ENCODE measurements at regions not wholly inside any gene's neighbourhood (a gene's known extent, or its start where the extent isn't known, plus 50 kb on each side); places are given as distances from the start of the nearest gene placed in this dataset.

DNA sequence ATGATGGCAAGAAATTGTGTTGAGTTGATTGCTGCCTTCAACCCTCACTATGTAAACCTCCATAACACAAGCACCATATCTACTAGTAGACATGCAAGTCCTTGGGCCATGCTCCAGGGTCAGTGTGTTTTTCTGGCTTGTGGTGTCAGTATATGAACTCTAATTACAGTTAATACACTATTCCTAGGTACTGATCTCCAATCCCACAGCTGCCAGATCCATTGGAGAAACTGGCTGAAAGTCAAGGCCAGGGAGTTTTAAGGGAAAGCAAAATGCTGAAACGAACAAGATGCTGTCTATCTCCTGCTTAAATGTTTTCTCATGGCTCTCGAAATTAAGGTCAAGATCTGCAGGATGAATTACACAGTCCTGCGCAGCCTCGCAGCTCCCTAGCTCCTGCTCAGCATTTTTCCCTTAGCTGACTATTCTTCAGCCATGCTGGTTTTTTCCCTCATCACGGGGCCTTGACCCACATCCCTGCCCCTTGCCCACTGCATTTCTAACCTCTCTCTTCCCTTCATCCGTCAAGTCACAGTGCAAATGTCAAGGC lies 425.0 kb upstream of the ADAMTS9 start:
- no peak overlapping the region for H3K27ac ChIP-seq (ENCODE audit: low read depth, low read length)
- ChIA-PET CTCF (no interaction called here), RAD21 (ENCODE audit: low non-redundant PET in 1 of 2, low total read pairs in 2 of 2, uncharacterized antibody in 2 of 2, unreplicated experiment in 2 of 2) (no interaction called here), POLR2A (no interaction called here)
- intact Hi-C loops (cut with micrococcal nuclease): no loop called here
- H3K9me2 ChIP-seq (ENCODE audit: insufficient read depth): no peaks in the 10 kb centered on the region
- no peak overlapping the region for H3K9ac ChIP-seq (ENCODE audit: low read length)
- H3K36me3 ChIP-seq (ENCODE audit: control insufficient read depth in 1 of 2, insufficient read depth in 2 of 2, low read length in 2 of 2): no peaks in the 10 kb centered on the region
- H3K4me2 ChIP-seq (ENCODE audit: low read length): no peak overlapping the region
- no peaks in the 10 kb centered on the region for H3K79me2 ChIP-seq (ENCODE audit: insufficient read depth, low read length)
- no peaks in the 10 kb centered on the region for H3K9me3 ChIP-seq (ENCODE audit: control insufficient read depth in 1 of 2, insufficient read depth in 1 of 2, low read depth in 1 of 2, low read length in 2 of 2)
- ATAC-seq: no peak
- TF ChIP-seq SP1 (IDR thresholded peaks at IDR 0.05; ENCODE audit: low read depth) (no peak), EGR1 (IDR thresholded peaks at IDR 0.05; ENCODE audit: low read depth) (no peak), RAD21 (IDR thresholded peaks at IDR 0.05; ENCODE audit: low read depth) (no peak)
- TF ChIP-seq, protein P1, sequence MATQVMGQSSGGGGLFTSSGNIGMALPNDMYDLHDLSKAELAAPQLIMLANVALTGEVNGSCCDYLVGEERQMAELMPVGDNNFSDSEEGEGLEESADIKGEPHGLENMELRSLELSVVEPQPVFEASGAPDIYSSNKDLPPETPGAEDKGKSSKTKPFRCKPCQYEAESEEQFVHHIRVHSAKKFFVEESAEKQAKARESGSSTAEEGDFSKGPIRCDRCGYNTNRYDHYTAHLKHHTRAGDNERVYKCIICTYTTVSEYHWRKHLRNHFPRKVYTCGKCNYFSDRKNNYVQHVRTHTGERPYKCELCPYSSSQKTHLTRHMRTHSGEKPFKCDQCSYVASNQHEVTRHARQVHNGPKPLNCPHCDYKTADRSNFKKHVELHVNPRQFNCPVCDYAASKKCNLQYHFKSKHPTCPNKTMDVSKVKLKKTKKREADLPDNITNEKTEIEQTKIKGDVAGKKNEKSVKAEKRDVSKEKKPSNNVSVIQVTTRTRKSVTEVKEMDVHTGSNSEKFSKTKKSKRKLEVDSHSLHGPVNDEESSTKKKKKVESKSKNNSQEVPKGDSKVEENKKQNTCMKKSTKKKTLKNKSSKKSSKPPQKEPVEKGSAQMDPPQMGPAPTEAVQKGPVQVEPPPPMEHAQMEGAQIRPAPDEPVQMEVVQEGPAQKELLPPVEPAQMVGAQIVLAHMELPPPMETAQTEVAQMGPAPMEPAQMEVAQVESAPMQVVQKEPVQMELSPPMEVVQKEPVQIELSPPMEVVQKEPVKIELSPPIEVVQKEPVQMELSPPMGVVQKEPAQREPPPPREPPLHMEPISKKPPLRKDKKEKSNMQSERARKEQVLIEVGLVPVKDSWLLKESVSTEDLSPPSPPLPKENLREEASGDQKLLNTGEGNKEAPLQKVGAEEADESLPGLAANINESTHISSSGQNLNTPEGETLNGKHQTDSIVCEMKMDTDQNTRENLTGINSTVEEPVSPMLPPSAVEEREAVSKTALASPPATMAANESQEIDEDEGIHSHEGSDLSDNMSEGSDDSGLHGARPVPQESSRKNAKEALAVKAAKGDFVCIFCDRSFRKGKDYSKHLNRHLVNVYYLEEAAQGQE (IDR thresholded peaks at IDR 0.05; ENCODE audit: low read depth): no peak
- no peaks in the 10 kb centered on the region for H4K20me1 ChIP-seq (ENCODE audit: insufficient read depth)
- no peaks in the 10 kb centered on the region for H3K4me1 ChIP-seq (ENCODE audit: control insufficient read depth in 1 of 2, insufficient read depth in 2 of 2, low read length in 2 of 2)
- DNase-seq (ENCODE audit: low read depth, low spot score): no peak
- H3K4me3 ChIP-seq (replicated peaks in 1 of 2; ENCODE audit: low read depth in 1 of 2, low read length in 2 of 2): no peak overlapping the region
- no peak overlapping the region for H2AFZ ChIP-seq (ENCODE audit: low read depth, low read length, poor library complexity, severe bottlenecking)
- 0 out of 2 replicates have a peak, but pooled peaks cover 10% of the 10 kb centered on the region for H3K27me3 ChIP-seq (ENCODE audit: insufficient read depth, low read length)
- BruUV-seq (replicated peaks): no TSS peak

DNA sequence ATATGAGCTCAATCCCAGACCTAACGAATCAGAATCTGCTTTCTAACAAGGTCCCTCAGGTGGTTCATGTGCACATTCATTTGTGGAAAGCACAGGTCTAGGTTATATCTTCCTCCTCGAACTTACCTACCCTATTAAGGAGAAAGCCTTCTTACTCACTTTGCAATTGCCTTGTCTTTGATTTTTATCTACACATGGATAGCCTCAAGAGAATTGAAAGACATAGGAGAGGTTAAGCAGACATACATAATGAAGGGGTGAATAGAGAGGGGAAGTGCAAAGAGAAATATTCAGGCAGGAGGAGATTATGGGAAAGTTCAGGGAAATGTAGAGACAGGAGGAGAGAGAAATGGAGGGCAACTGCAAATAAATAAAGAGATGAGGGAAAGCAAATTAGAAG lies 422.9 kb upstream of the ADAMTS9 start:
- Histone ChIP-seq H3K4me3 (replicated peaks in 1 of 2; ENCODE audit: low read depth in 1 of 2, low read length in 2 of 2) (no peak overlapping the region), H2AFZ (ENCODE audit: low read depth, low read length, poor library complexity, severe bottlenecking) (no peak overlapping the region), H3K9me3 (ENCODE audit: control insufficient read depth in 1 of 2, insufficient read depth in 1 of 2, low read depth in 1 of 2, low read length in 2 of 2) (no peaks in the 10 kb centered on the region), H3K27ac (ENCODE audit: low read depth, low read length) (no peak overlapping the region), H3K9me2 (ENCODE audit: insufficient read depth) (no peaks in the 10 kb centered on the region), H3K4me1 (ENCODE audit: control insufficient read depth in 1 of 2, insufficient read depth in 2 of 2, low read length in 2 of 2) (no peaks in the 10 kb centered on the region), H3K79me2 (ENCODE audit: insufficient read depth, low read length) (no peaks in the 10 kb centered on the region), H3K27me3 (ENCODE audit: insufficient read depth, low read length) (0 out of 2 replicates have a peak, but pooled peaks cover 4% of the 10 kb centered on the region), H3K4me2 (ENCODE audit: low read length) (no peak overlapping the region), H3K9ac (ENCODE audit: low read length) (no peak overlapping the region), H3K36me3 (ENCODE audit: control insufficient read depth in 1 of 2, insufficient read depth in 2 of 2, low read length in 2 of 2) (no peaks in the 10 kb centered on the region), H4K20me1 (ENCODE audit: insufficient read depth) (no peaks in the 10 kb centered on the region)
- ChIA-PET CTCF (no interaction called here), POLR2A (no interaction called here), RAD21 (ENCODE audit: low non-redundant PET in 1 of 2, low total read pairs in 2 of 2, uncharacterized antibody in 2 of 2, unreplicated experiment in 2 of 2) (no interaction called here)
- ATAC-seq (no peak), DNase-seq (ENCODE audit: low read depth, low spot score) (no peak)
- no TSS peak for BruUV-seq (replicated peaks)
- intact Hi-C loops (cut with micrococcal nuclease): no loop called here
- TF ChIP-seq, protein P1 (IDR thresholded peaks at IDR 0.05; ENCODE audit: low read depth): no peak
- TF ChIP-seq TCF7L2 (IDR thresholded peaks at IDR 0.05; ENCODE audit: borderline replicate concordance, extremely low read depth, insufficient read depth, insufficient read length) (no peak), YY1 (IDR thresholded peaks at IDR 0.05; ENCODE audit: extremely low read depth, insufficient replicate concordance, low read depth, low read length) (no peak), ZNF274 (IDR thresholded peaks at IDR 0.05; ENCODE audit: low read depth, low read length) (no peak), SRF (IDR thresholded peaks at IDR 0.05; ENCODE audit: low read depth) (no peak), SP1 (IDR thresholded peaks at IDR 0.05; ENCODE audit: low read depth) (no peak), CTCF (IDR thresholded peaks at IDR 0.05 in 2 of 3, conservative IDR thresholded peaks at IDR 0.05 in 1 of 3; ENCODE audit: borderline replicate concordance in 1 of 3, insufficient read depth in 1 of 3, low read depth in 2 of 3, low read length in 2 of 3) (no peak)
